A172 (cell line): ENCODE measurements at regions not wholly inside any gene's neighbourhood (a gene's known extent, or its start where the extent isn't known, plus 50 kb on each side); places are given as distances from the start of the nearest gene placed in this dataset.

Source experiments
- DNase-seq: peaks from one replicate; pipeline ENCODE4 v3.0.0-alpha.2; 2015; ENCODE audit warnings: low spot score

GRCh38 chr2:103734911-103735310 is 973.1 kb downstream of the TMEM182 start:
- DNase-seq = no peak

- DNase-seq = no peak
Observed at GRCh38 chr2:103738108-103738507, 976.3 kb downstream of the TMEM182 start.

- no peak for DNase-seq
Observed at GRCh38 chr2:103738606-103739005, 976.8 kb downstream of the TMEM182 start.

GRCh38 chr2:103739186-103739585 is 977.4 kb downstream of the TMEM182 start:
- DNase-seq = no peak

- DNase-seq = no peak
Observed at GRCh38 chr2:103739921-103740320, 978.1 kb downstream of the TMEM182 start.

GRCh38 chr2:103740631-103741030 is 978.8 kb downstream of the TMEM182 start:
- DNase-seq = no peak

GRCh38 chr2:103743195-103743594 is 981.4 kb downstream of the TMEM182 start:
- DNase-seq = no peak

- DNase-seq = no peak
Observed at GRCh38 chr2:103754530-103754929, 992.7 kb downstream of the TMEM182 start.

- DNase-seq = no peak
Observed at GRCh38 chr2:103773884-103774283, 1012.1 kb downstream of the TMEM182 start.

- DNase-seq = no peak
Observed at GRCh38 chr2:103780088-103780702, 1018.4 kb downstream of the TMEM182 start.

GRCh38 chr2:103781313-103781712 is 1019.5 kb downstream of the TMEM182 start:
- DNase-seq = no peak

GRCh38 chr2:103784261-103784660 is 1022.4 kb downstream of the TMEM182 start:
- DNase-seq = no peak

- no peak for DNase-seq
Observed at GRCh38 chr2:103785432-103785831, 1023.6 kb downstream of the TMEM182 start.

GRCh38 chr2:103785956-103786355 is 1024.1 kb downstream of the TMEM182 start:
- no peak for DNase-seq

GRCh38 chr2:103788389-103788788 is 1026.6 kb downstream of the TMEM182 start:
- DNase-seq = no peak

GRCh38 chr2:103788951-103789350 is 1027.1 kb downstream of the TMEM182 start:
- DNase-seq = no peak

- DNase-seq = peak; percentile 7
Observed at GRCh38 chr2:103789381-103790095, 1027.7 kb downstream of the TMEM182 start.

- no peak for DNase-seq
Observed at GRCh38 chr2:103792042-103792441, 1030.2 kb downstream of the TMEM182 start.

GRCh38 chr2:103798291-103798690 is 1036.5 kb downstream of the TMEM182 start:
- DNase-seq = no peak

- no peak for DNase-seq
Observed at GRCh38 chr2:103804013-103804412, 1042.2 kb downstream of the TMEM182 start.

GRCh38 chr2:103805746-103806145 is 1043.9 kb downstream of the TMEM182 start:
- DNase-seq = no peak

GRCh38 chr2:103808814-103809213 is 1045.1 kb upstream of the POU3F3 start:
- DNase-seq = no peak

- no peak for DNase-seq
Observed at GRCh38 chr2:103809415-103809814, 1044.5 kb upstream of the POU3F3 start.
